ENCODE measurements at regions not wholly inside any gene's neighbourhood (a gene's known extent, or its start where the extent isn't known, plus 50 kb on each side); places are given as distances from the start of the nearest gene placed in this dataset.
A peak's percentile ranks its signal among the peaks of the same experiment; 100 is the strongest.

DNA sequence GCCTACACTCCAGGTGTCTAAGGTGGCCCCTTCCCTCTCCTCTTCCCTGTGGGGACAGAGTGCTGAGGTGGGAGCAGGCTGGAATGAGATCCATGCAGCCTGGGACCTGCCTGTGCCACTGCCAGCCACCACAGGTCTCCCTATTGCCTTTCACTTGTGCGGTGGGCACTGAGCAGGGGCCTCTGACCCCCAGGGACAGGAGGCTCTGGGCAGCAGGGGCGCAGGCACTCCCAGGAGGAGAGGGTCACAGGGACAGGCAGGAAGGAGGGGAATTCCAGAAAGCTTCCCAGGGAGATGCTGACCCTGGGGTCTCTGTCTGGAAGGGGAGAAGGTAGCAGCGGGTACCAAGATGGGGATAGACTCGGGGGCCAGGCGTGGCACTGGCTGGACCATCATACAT is 228.5 kb upstream of the B3GAT1 start:
- no peak for DNase-seq

DNA sequence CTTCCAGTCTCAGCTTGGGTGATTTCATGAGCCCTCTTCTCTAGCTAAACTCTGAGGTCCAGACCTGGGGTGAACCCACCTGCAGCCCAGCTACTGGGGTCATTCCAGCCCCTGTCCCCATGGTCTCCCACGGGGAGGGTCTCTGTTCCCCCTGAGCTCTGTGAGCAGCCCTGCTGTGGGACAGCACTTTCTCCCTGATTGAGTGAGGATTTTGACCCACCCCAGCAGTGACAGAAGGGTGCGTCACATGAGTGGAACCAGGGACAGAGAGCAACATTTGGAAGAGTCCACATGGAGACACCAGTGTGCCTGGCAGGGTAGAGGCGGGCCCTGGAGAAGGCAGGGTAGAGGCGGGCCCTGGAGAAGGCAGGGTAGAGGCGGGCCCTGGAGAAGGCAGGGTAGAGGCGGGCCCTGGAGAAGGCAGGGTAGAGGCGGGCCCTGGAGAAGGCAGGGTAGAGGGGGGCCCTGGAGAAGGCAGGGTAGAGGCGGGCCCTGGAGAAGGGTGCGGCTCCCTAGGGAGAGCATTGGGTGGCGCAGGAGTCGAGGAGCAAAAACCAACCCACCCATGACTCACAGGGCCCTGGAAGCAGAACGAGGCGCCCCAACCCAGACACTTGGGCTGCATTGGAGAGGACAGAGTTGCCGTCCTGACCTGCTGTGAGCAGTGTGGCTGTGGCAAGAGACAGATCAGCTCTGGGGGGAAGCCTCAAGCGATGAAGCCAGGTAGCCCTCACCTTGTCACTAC is 227.7 kb upstream of the B3GAT1 start:
- DNase-seq = no peak

DNA sequence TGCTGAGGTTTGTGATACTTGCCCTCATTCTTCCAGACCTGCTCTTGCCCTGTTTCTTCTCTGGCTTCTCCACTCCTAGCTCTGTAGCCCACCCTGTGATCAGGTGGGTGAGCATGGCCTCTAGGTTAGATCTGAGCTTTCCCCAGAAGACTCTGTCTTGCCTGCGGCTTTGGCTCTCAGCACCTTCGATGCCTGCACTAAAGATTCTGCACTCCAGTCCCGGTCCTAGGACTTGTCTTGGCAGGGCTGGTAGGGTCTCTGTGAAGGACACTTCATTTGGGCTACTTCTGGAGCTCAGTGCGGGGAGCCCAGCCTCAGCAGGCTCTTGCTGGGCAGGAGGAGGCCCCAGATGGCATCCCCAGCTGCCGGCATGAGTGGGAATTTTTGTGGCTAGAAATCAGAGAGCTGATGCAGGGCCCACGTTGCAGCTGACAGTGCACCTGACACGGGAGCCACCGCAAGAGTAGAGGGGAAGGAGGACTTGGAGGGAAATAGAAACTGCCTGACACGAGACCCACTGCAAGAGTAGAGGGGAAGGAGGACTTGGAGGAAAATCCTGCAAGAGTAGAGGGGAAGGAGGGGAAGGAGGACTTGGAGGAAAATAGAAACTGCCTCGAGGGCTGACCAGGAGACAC is 226.9 kb upstream of the B3GAT1 start:
- DNase-seq = no peak

DNA sequence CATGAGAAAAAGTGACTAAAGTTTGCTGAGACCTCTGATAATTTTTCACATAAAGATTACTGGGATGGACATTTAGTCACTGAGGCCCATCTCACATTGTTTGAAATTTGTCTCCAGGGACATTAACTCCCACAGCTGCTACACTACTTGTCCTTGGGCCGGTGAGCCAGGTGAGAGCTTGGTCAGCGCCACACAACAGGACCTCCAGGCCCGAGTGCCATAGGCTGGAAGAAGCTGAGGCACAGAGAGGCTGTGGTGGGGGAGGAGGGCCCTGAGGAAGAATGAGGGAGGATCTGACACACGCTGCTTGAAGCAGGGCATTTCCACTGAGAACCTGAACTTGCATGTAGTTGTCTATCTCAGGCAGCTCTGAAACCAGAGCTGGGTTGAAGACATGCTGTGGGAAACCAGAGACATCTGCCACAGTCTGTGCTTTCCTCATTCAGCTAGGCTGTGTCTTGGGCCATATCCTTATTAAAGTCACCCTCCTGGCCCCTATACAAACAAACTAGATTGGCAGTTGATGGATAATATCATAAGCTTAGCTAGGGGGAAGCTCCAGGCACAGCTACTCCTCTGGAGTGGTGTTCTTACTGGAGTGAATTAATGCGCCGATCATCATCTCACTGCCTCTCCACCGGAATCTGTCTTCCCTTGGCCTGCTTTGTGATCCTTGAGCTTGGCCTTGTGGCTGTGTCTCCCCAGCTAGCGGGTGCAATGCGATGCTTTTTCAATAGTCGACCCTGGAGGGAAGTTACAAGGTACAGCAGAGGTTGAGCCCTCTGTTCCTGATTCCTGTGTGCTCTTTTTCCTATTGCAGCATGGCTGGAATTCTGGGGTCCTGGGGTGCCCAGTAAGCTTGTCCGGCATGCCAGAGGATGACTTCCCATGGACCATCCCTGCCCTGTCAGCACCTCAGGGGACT is 225.3 kb upstream of the B3GAT1 start:
- no peak for DNase-seq

DNA sequence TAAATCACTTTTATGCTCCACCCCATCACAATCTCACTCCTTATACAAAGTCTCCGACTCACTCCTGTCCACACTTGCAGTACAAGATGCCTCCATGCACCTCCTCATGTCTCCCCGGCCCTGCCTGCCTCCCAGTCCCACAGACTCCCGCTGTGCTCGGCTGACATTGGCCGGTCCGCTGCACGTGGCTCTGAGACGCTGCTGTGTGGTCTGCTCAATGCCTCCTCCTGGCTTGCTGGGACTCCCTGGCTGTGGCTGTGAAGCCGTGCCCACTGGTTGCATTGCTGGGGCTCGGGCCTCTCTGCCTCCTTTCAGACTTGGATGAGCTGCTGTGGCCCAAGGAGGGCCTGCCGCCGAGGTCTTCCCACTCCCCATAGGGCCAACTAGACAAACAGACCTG is 224.0 kb upstream of the B3GAT1 start:
- DNase-seq = no peak

DNA sequence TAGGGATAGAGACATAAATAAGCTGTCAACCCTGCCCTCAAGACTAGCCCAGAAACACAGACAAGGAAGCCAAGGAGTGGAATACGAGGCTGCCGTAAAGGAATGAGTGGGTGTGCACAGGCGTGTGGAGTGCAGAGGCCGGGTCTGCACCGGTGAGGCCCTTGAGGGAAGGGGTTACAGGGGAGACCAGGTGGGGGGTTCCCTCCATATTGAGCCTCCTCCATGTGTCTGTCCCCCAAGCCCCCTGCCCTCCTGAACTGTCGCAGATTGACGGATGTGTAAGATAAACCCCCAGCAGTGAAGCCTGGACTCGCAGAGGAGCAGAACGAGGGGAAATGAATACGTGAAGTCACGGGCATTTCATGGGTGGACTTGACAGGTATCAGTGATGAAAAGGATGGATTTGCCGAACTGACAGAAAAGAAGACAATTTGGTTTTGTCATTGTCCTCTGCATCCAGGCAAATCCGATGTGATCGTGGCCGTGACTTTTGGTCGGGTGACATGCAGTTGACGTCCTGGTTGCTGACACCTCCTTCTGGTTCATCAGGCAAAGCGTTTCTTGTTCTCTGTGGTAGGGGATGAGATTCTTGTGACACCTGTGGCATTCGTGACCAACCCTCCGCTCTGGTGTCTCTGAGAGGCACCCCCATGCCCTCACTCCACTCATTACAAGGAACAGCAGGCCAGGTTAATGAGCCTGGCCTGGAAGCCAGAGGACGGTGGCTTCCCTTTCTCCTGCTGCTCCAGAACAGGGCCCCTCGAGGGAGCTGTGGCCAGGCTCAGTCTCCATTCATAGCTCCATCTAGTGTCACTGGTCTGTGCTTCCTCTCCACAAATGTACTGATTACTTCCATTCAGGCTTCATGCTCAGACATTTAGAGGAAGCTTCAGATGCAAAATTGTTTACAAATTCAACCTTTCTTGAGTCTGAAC is 223.1 kb upstream of the B3GAT1 start:
- peak in 1 of 2 experiments; percentile 18 for DNase-seq

DNA sequence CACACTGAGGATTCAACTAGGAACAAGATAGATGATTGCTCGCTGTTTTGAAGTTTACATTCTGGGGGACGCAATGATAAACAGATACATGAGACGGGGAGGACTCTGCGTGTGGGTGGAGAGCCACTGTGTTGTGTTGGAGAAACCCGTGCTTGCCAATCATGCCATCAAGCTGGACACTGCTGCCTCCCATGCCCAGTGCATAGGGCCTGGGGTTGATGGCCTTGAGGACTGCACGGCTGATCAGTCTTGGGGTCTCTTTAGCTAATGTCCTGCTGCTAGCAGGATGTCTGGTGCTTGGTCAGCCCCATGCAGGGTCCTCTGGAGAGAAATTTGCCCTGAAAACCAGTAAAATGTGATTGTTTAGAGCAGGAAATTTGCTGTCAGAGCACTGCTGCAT is 221.2 kb upstream of the B3GAT1 start:
- DNase-seq = no peak

DNA sequence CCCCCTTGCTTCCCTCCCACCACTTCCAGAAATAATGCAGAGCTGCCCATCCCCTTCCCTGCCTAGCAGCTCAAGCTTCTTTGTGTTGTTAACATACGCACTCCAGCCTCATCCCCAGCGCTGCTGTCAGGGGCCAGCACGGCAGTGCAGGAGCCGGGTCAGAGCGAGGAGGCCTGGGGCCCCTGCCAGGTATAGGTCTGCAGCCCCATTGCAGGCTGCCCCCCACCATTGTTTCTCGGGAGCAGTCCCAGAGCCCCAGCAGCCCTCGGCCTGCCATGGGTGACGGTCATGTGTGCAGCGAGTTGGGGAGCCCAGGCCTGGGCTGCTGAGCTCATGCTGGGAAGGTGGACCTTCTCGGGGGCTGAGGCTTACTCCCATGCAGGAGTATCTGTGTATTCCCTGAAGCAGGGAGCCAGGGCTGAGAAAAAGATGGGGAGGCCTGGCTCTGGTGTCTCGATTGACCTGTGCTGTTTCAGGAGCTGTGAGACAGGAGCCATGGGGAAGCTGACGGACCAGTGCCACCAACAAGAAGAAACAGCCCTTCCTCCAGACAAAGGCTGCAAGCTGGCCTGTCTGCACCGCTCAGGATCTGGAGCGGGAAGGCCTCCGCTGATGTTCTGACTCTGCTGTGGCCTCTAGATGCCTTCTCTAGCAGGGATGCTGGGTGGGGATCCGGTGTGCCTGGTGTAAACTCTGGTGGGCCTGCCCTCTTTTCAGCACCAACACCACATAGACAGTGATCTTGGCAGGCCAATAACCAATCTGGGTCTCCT is 220.5 kb upstream of the B3GAT1 start:
- DNase-seq = no peak

DNA sequence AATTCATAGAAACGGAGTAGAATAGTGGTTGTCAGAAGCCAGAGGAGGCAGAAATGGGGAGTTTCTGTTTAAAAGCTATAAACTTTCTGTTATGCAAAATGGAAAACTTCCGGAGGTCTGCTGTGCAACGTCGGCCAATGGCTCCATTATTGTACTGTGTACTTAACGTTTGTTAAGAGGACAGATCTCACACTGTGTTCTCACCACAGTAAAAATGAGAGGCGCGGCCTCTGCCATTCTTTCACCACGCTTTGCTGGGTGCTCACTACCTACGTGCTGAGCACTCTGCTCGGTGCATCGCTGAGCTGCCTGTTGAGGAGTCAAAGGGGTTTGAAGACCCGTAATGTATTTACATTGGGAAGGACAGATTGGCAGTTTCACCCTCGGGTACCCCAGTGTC is 218.8 kb upstream of the B3GAT1 start:
- DNase-seq = no peak

DNA sequence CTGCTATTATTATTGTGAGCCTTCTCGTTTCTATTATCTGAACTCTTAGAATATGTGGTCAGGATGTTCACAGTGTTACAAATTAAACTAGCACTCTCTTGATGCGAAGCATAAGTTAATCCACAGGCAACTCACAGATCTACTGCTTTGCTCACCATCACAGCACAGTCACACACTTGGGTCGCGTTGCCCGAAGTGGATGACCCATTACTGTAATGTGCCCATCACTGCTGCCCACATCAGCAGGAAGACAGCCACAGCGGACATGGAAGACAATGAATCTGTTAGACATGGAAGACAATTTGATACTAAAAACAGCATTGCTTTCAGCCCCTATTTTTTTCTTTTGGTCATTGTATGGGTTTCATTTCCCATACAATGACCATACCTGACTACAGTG is 216.4 kb upstream of the B3GAT1 start:
- DNase-seq = no peak

DNA sequence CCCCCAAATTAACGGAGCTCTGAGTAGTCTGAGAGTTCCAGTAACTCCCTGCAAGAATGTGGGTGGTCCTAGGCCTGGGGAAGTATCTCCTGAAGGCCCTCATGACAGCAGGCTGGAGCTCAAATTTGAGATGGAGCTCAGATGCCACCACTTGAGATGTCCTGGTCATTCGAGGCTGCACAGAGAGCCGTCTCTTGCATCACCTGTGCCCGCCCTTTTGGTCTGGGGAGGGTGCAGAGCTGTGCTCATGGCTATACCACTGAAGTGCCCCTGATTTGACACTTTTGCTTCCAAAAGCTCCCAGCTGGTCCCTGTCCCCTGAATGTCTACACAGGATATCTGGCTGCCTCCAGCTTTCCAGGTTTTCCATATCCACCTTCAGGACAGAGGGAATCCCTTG is 214.0 kb upstream of the B3GAT1 start:
- no peak for DNase-seq

DNA sequence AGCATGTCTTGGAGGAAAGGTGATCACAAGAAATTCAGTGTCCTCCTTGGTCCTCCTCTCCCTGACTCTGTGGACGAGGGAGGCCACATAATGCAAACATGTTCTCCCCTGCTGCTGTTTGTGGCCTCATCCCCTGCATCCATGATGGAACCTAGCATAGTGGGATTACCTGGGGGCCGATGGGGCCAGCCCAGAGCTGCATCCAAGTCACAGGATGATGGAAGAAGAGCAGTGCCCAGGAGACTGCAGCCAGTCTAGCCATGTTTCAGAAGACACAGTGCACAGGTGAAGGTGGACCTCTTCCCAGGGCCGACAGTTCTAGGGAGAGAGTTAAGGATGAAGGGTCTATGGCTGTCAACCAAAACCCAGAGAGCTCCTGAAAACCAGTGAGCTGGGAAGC is 213.6 kb upstream of the B3GAT1 start:
- no peak for DNase-seq

DNA sequence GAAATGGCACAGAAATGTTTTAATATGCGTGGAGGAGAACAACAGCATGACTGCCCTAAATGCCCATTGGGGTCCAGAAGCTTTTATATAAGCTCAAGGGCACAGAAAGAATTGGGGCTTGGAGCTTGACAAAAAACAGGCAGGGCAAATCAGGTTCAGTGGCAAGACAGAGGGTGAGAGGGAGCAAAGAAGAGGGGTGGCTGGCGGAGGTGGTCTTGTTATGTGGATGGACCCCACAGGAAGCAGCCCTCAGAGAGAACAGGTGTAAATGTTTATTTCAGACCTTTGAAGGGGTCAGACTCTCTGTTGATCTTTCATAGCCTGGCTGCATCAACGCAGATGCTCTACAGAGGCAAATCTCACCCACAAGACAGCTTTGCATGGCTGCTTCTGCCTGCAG is 213.1 kb upstream of the B3GAT1 start:
- DNase-seq = no peak

DNA sequence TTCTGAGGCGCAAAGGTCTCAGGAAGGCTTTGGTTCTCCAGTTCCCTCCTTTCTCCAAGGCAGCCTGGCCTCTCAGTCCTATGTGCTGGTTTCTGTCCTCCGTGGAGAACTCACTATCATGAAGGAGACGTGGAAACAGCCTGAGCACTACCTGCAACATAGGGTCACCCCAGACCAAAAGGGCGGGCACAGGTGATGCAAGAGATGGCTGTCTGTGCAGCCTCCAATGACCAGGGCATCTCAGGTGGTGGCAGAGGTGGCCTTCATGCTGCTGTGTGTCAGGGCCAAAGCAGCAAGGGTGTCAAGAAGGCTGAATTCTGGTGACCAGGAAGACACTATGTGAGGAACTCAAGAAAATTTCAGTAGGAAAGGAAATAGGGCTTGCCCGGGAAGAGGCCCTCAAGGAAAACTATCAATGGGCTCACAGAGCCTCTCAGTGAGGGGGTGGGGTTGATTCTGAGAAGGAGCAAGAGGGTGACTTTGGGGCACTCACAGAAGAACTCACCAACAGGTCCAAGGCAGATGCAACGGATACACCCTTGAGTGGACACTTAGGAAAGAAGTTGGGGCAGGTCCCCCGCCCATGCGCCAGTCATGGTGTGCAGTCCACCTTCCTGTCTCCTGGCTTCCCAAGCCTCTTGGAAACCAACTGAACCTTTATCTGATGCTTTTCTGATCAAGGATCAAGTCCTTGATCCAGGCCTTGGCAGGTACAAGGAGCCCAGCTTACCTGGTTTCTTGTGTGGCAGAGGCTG is 212.3 kb upstream of the B3GAT1 start:
- no peak for DNase-seq

DNA sequence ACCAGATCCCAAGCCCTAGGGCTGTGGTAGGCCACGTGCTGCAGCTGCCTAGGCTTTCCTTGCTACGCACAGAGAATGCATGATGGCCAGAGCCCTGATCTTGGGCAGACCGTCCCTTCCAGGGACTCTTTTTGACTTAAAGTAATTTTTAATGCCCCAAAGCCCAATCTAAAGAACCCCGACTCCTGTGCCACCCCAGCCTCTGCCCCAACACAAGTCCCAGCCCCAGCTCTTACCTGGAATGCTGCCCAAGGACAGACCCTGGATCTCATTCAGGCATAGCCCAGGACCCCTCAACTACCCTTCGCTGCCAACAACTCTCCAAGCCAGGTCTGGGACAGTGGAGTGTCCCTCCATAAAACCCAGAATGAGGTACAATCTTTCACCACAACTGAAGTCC is 211.7 kb upstream of the B3GAT1 start:
- DNase-seq = no peak

DNA sequence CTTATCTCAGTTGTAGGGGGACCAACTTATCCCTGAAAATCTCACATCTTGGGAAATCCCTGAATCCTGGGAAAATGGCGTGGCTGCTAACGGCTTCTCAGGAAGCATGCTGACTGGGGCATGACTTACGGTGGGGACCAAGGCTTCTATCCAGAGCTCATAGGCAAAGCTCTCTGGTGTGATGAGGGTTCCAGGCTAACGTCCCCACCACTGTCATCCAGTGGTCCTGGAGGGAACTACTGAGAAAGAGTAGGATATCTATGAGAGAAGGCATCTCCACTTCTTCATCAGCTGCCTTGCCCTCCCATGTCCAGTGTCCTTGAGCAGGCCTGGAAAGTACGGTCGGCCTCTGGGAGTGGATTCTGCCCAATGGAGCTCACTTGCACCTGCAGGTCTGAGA is 210.4 kb upstream of the B3GAT1 start:
- DNase-seq = no peak

DNA sequence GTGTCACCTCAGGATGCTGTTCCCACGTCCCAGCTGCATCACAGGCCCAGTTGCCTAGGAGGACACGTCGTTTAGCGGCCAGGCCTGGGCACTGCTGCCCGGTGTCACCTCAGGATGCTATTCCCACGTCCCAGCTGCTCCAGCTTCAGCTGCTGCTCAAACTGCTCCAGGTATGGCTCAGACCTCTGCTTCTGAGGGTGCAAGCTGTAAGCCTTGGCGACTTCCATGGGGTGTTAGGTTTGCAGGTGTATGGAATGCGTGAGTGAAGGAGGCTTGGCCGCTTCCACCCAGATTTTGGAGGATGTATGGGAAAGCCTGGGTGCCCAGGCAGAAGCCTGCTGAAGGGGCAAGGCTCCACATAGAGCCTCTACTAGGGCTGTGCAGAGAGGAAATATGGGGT is 205.3 kb upstream of the B3GAT1 start:
- DNase-seq = no peak

DNA sequence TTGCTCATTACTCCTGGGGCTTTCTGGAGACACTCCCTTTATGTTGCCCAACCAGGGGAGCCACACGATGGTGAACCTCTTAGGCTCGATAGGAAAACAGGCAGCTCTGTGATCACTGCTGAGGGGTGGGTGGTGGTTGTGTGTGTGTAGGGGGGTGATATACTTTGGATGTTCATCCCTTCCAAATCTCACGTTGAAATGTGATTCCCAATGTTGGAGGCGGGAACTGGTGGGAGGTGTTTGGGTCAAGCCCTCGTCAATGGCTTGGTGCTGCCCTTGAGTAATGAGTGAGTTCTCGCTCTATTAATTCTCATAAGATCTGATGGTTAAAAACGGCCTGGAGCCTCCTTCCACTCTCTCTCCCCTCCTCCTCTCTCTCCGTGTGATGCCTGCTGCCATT is 204.0 kb upstream of the B3GAT1 start:
- no peak for DNase-seq

DNA sequence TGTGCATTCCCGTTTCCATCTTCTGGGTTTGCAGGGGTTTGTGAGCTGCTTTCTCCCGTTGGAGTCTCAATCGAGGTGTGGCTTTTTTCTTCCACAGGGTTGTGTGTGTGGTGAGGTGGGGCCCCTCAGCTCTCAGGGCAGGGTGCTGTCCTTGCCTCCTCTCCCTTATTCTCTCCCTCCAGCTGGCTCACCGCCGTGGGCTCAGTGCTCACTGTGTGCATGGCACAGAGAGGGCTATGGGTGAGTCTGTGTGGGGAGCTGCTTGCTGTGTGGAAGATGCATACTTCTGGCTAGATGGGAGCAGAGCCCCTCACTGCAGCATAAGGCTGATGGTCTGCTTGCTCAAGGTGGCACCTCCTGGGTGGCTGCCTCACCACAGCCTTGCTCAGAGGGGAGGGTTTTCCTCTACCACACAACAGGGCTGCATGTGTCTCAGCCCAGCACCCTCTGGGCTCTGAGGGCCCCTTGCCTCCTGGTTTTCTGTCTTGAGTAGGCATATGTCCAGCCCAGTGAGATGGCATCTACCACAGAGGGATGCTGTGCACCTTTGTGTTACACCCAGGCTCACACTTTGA is 203.1 kb upstream of the B3GAT1 start:
- DNase-seq = no peak

DNA sequence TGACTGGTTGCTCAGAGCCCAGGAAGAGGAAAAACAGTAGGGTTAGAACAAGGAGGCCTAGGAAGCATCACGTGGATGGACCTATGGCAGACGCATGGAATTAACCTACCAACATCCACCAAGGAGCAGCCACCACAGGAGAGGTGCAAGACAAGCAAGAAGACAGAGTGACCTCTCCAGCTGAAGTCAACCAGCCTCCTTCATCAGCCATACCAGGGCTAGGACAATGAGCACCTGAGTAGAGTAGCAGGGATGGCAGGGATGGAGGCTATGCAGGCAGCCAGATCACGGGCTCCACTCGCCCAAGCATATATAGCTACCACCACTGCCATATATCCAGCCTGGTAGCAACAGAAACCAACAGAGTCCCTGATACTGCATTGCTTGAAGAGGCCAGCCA is 202.1 kb upstream of the B3GAT1 start:
- DNase-seq = no peak

DNA sequence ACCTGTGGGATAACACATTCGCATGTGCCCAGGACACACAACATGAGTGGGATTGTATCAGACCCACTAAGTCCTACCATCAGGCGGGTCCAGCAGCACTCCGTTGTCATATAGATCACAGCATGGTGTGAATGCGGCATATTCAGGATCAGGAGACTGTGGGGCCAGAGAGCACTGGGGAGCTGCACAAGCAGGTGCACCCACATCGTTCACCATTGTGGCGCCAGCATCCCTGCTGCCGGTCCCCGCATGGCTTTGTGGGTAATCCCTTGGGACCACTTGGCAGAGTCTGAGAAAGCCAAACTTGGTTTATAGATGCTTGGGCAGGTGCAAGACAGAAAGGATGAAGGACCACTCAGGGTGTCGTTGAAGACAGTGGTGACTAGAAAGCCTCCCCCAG is 201.6 kb upstream of the B3GAT1 start:
- no peak for DNase-seq
